H1 (cell line): ENCODE measurements at regions not wholly inside any gene's neighbourhood (a gene's known extent, or its start where the extent isn't known, plus 50 kb on each side); places are given as distances from the start of the nearest gene placed in this dataset.

Source experiments
- CTCF ChIA-PET: fragments of 300-600 bp; sonication (Branson Sonifier 250); formaldehyde crosslinking; loops from one replicate; lab custom pipeline; 2021; ENCODE audit not compliant: partially characterized antibody; lab: Charles Lee
- POLR2A ChIA-PET: fragments of 300-600 bp; sonication (Branson Sonifier 250); formaldehyde crosslinking; loops from one replicate; lab custom pipeline; 2021; ENCODE audit warnings: inconsistent platforms; ENCODE audit not compliant: partially characterized antibody; lab: Charles Lee
- DNase-seq, 2 experiments: peaks; one replicate each; pipeline versions ENCODE4 v3.0.0 to v3.0.0-alpha.2; 2010 to 2022; ENCODE audit warnings: low spot score in 2 of 2, low read depth in 1 of 2, mixed read lengths in 1 of 2
- FAIRE-seq: peaks from 2 replicates; lab custom pipeline; 2011; peaks lifted over from hg19 to GRCh38; lab: Jason Lieb, UNC
- H2AFZ ChIP-seq: 2 replicates; pipeline ENCODE4 v1.8.1; 2012; ENCODE audit warnings: low read length, inconsistent platforms
- H2AK5ac ChIP-seq: 2 replicates; pipeline ENCODE4 v1.6.1; 2013; ENCODE audit warnings: low read depth, low read length
- H2BK120ac ChIP-seq: replicated peaks from 2 replicates; pipeline ENCODE3; 2013; ENCODE audit warnings: low read depth, low read length, inconsistent platforms
- H2BK12ac ChIP-seq: 2 replicates; pipeline ENCODE4 v1.6.1; 2013; ENCODE audit warnings: low read depth, low read length
- H2BK15ac ChIP-seq: 2 replicates; pipeline ENCODE4 v1.6.1; 2013; ENCODE audit warnings: low read length
- H2BK20ac ChIP-seq: 2 replicates; pipeline ENCODE4 v1.6.1; 2013; ENCODE audit warnings: low read length
- H2BK5ac ChIP-seq: 2 replicates; pipeline ENCODE4 v1.6.1; 2013; ENCODE audit warnings: low read depth, low read length
- H3K14ac ChIP-seq: 2 replicates; pipeline ENCODE4 v1.6.1; 2013; ENCODE audit warnings: inconsistent platforms; ENCODE audit not compliant: insufficient read length
- H3K18ac ChIP-seq: 2 replicates; pipeline ENCODE4 v1.6.1; 2013; ENCODE audit warnings: low read length; ENCODE audit errors: extremely low read depth
- H3K23ac ChIP-seq: 2 replicates; pipeline ENCODE4 v1.6.1; 2013; ENCODE audit warnings: inconsistent platforms; ENCODE audit not compliant: insufficient read length
- H3K23me2 ChIP-seq: 2 replicates; pipeline ENCODE4 v1.6.1; 2013; ENCODE audit warnings: low read depth, low read length
- H3K27ac ChIP-seq: 2 replicates; pipeline ENCODE4 v1.6.1; 2011; ENCODE audit warnings: low read depth, low read length, inconsistent platforms
- H3K27me3 ChIP-seq, 4 experiments: replicated peaks in 1 of 4; 1 replicate in 1 of 4; 2 replicates in 3 of 4; pipeline versions ENCODE4 v1.6.1 to v1.8.1; 2011 to 2013; ENCODE audit warnings: low read length in 3 of 4, mild to moderate bottlenecking in 3 of 4, inconsistent platforms in 2 of 4, mixed read lengths in 2 of 4, moderate library complexity in 1 of 4; ENCODE audit not compliant: control insufficient read depth in 3 of 4, insufficient read depth in 3 of 4; ENCODE audit errors: extremely low read depth in 1 of 4
- H3K36me3 ChIP-seq, 4 experiments: 2 replicates each; pipeline versions ENCODE4 v1.6.1 to v1.8.1; 2011 to 2013; ENCODE audit warnings: mild to moderate bottlenecking in 4 of 4, low read length in 3 of 4, moderate library complexity in 2 of 4, control low read depth in 1 of 4, inconsistent platforms in 1 of 4; ENCODE audit not compliant: insufficient read depth in 4 of 4, control insufficient read depth in 2 of 4
- H3K4ac ChIP-seq: replicated peaks from 2 replicates; pipeline ENCODE3; 2013; ENCODE audit warnings: low read length, low read depth, mixed read lengths, inconsistent platforms; ENCODE audit not compliant: insufficient read length
- H3K4me1 ChIP-seq, 4 experiments: replicated peaks in 1 of 4; 1 replicate in 1 of 4; 2 replicates in 3 of 4; pipeline versions ENCODE4 v1.6.1 to v1.8.1; 2011 to 2013; ENCODE audit warnings: low read length in 3 of 4, inconsistent platforms in 2 of 4, mixed read lengths in 1 of 4; ENCODE audit not compliant: insufficient read depth in 4 of 4, control insufficient read depth in 3 of 4
- H3K4me2 ChIP-seq, 2 experiments: 2 replicates each; pipeline versions ENCODE4 v1.6.1 to v1.8.1; 2011 to 2013; ENCODE audit warnings: low read depth in 2 of 2, low read length in 2 of 2, control low read depth in 1 of 2, inconsistent platforms in 1 of 2, mild to moderate bottlenecking in 1 of 2; ENCODE audit not compliant: insufficient read depth in 1 of 2
- H3K4me3 ChIP-seq, 4 experiments: fragments of 200-600, 300-600 bp in 1 of 4; sonication (generic), shearing (Covaris generic), sonication (Bioruptor Twin) in 1 of 4; 2 replicates each; pipeline versions ENCODE4 v1.5.1 to v1.8.1; 2011 to 2016; ENCODE audit warnings: low read length in 4 of 4, low read depth in 3 of 4, control low read depth in 2 of 4, inconsistent platforms in 2 of 4, mild to moderate bottlenecking in 2 of 4, mixed read lengths in 1 of 4, moderate library complexity in 1 of 4; ENCODE audit not compliant: insufficient read depth in 2 of 4; ENCODE audit errors: extremely low read depth in 1 of 4
- H3K56ac ChIP-seq: replicated peaks from 2 replicates; pipeline ENCODE3; 2013; ENCODE audit warnings: low read depth, mild to moderate bottlenecking, mixed read lengths, low read length, inconsistent platforms; ENCODE audit not compliant: insufficient read length
- H3K79me1 ChIP-seq: 2 replicates; pipeline ENCODE4 v1.6.1; 2013; ENCODE audit warnings: low read depth, low read length, control low read depth
- H3K79me2 ChIP-seq, 2 experiments: 2 replicates each; pipeline versions ENCODE4 v1.6.1 to v1.8.1; 2012 to 2013; ENCODE audit warnings: low read length in 2 of 2, mild to moderate bottlenecking in 2 of 2, inconsistent platforms in 1 of 2; ENCODE audit not compliant: insufficient read depth in 2 of 2, control insufficient read depth in 1 of 2
- H3K9ac ChIP-seq, 4 experiments: replicated peaks in 1 of 4; 1 replicate in 1 of 4; 2 replicates in 3 of 4; pipeline versions ENCODE4 v1.6.1 to v1.8.1; 2011 to 2013; ENCODE audit warnings: low read depth in 3 of 4, low read length in 3 of 4, control low read depth in 2 of 4, mild to moderate bottlenecking in 2 of 4, moderate library complexity in 2 of 4, inconsistent platforms in 1 of 4; ENCODE audit errors: extremely low read depth in 1 of 4
- H3K9me3 ChIP-seq, 2 experiments: 2 replicates each; pipeline versions ENCODE4 v1.6.1 to v1.8.1; 2012 to 2013; ENCODE audit warnings: mild to moderate bottlenecking in 2 of 2, moderate library complexity in 2 of 2, control low read depth in 1 of 2, inconsistent platforms in 1 of 2, low read depth in 1 of 2, low read length in 1 of 2, mixed read lengths in 1 of 2; ENCODE audit not compliant: insufficient read depth in 2 of 2
- H4K20me1 ChIP-seq, 2 experiments: replicated peaks in 1 of 2; 2 replicates each; pipeline versions ENCODE3 to v1.8.1; 2011 to 2013; ENCODE audit warnings: inconsistent platforms in 2 of 2, low read length in 2 of 2, mild to moderate bottlenecking in 1 of 2; ENCODE audit not compliant: insufficient read depth in 2 of 2, control insufficient read depth in 1 of 2
- H4K5ac ChIP-seq: 2 replicates; pipeline ENCODE4 v1.6.1; 2013; ENCODE audit warnings: low read length, low read depth, mixed read lengths, inconsistent platforms; ENCODE audit not compliant: insufficient read length
- H4K8ac ChIP-seq: 2 replicates; pipeline ENCODE4 v1.8.0; 2013; ENCODE audit warnings: mild to moderate bottlenecking, moderate library complexity, low read length, inconsistent platforms; ENCODE audit not compliant: insufficient read depth; ENCODE audit errors: extremely low read depth
- H4K91ac ChIP-seq: replicated peaks from 2 replicates; pipeline ENCODE3; 2013; ENCODE audit warnings: low read length, mixed read lengths, inconsistent platforms; ENCODE audit not compliant: insufficient read length
- CTBP2 ChIP-seq: IDR thresholded peaks from 2 replicates; pipeline ENCODE4 v1.7.0; 2011; ENCODE audit warnings: borderline replicate concordance, mild to moderate bottlenecking, moderate library complexity, mixed read lengths, low read length; ENCODE audit not compliant: insufficient read depth, insufficient read length
- KDM4A ChIP-seq: IDR thresholded peaks from one replicate; pipeline ENCODE4 v1.7.1; 2012; ENCODE audit warnings: low read depth, mild to moderate bottlenecking, moderate library complexity, low read length, inconsistent platforms; ENCODE audit not compliant: severe bottlenecking
- KDM5A ChIP-seq: fragments of 200-600 bp; IDR thresholded peaks from 2 replicates; pipeline ENCODE4 v1.7.1; 2012; ENCODE audit warnings: mild to moderate bottlenecking, low read length, inconsistent platforms, mixed read lengths
- MAX ChIP-seq: IDR thresholded peaks from 2 replicates; pipeline ENCODE4 v1.6.1; 2012; ENCODE audit warnings: inconsistent platforms
- POLR2A ChIP-seq, 2 experiments: IDR thresholded peaks; 1 replicate in 1 of 2; 2 replicates in 1 of 2; pipeline ENCODE4 v1.6.1; 2011; ENCODE audit warnings: low read depth in 2 of 2, low read length in 2 of 2, mild to moderate bottlenecking in 2 of 2; ENCODE audit errors: control extremely low read depth in 1 of 2
- RFX5 ChIP-seq: IDR thresholded peaks from 2 replicates; pipeline ENCODE4 v1.6.1; 2011; ENCODE audit warnings: low read depth, low read length, improper control_type of control experiment, borderline replicate concordance
- RNF2 ChIP-seq: fragments of 200-900, 300-1000 bp; sonication (generic); IDR thresholded peaks from 2 replicates; pipeline ENCODE4 v1.7.1; 2016; ENCODE audit warnings: borderline replicate concordance, low read depth, mild to moderate bottlenecking, antibody characterized with exemption, low read length; ENCODE audit not compliant: poor library complexity, severe bottlenecking; ENCODE audit errors: missing control alignments
- SAP30 ChIP-seq: fragments of 300-600 bp; sonication (generic); IDR thresholded peaks from 2 replicates; pipeline ENCODE4 v1.7.1; 2012; ENCODE audit warnings: low read length, moderate library complexity, mild to moderate bottlenecking, inconsistent platforms; ENCODE audit not compliant: insufficient read depth, insufficient replicate concordance
- SRF ChIP-seq: IDR thresholded peaks from 2 replicates; pipeline ENCODE4 v1.6.1; 2011; ENCODE audit warnings: mild to moderate bottlenecking, low read depth, low read length, moderate library complexity
- SUZ12 ChIP-seq: fragments of 200-600 bp; sonication (generic); IDR thresholded peaks from 2 replicates; pipeline ENCODE4 v1.6.1; 2012; ENCODE audit warnings: mild to moderate bottlenecking, inconsistent platforms, low read length, moderate library complexity, mixed read lengths
- TAF7 ChIP-seq: optimal IDR thresholded peaks from 2 replicates; pipeline ENCODE3; 2011; ENCODE audit warnings: low read depth, mild to moderate bottlenecking, inconsistent platforms, low read length, moderate library complexity, borderline replicate concordance
- WGBS, 2 experiments: shearing (Covaris generic) in 1 of 2; methylation state at CpG; one replicate each; pipeline versions ENCODE4 v1.1.6 to v1.1.7; 2013 to 2015; ENCODE audit warnings: low lambda C conversion rate in 2 of 2, mixed read lengths in 2 of 2, inconsistent platforms in 1 of 2, low coverage in 1 of 2, missing lambda C conversion rate in 1 of 2; ENCODE audit not compliant: insufficient replicate concordance in 2 of 2, insufficient coverage in 1 of 2, insufficient read length in 1 of 2; ENCODE audit errors: extremely low coverage in 1 of 2, missing lambda C conversion rate in 1 of 2; 5-methylcytosine and 5-hydroxymethylcytosine counted together
- TF ChIP-seq, protein P1 (sequence below): IDR thresholded peaks from 2 replicates; pipeline ENCODE4 v1.6.1; 2011; ENCODE audit warnings: low read depth, mild to moderate bottlenecking, low read length; ENCODE audit not compliant: insufficient read depth

- FAIRE-seq = no peak
- no peak overlapping the region for H2BK15ac ChIP-seq
- DNase-seq = no peak
- TF ChIP-seq SUZ12 = no peak
- TF ChIP-seq POLR2A (IDR thresholded peaks at IDR 0.05; ENCODE audit: control extremely low read depth in 1 of 2, low read depth in 2 of 2, low read length in 2 of 2) = no peak
- no peak for TF ChIP-seq SRF
- TF ChIP-seq MAX = no peak
- no peak for TF ChIP-seq SAP30
- TF ChIP-seq RNF2 = no peak
- TF ChIP-seq, protein P1, sequence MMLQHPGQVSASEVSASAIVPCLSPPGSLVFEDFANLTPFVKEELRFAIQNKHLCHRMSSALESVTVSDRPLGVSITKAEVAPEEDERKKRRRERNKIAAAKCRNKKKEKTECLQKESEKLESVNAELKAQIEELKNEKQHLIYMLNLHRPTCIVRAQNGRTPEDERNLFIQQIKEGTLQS = no peak
- TF ChIP-seq RFX5 = no peak
- no peak for TF ChIP-seq CTBP2
- TF ChIP-seq KDM5A = no peak
- no peak for TF ChIP-seq TAF7
- TF ChIP-seq KDM4A = no peak
These were observed 168.7 kb downstream of the RRAGC start for GRCh38 chr1:38690790-38691449.

More at GRCh38 chr1:38690790-38691449, 168.7 kb downstream of the RRAGC start:
- Histone ChIP-seq H4K91ac (no peak overlapping the region), H3K23ac (no peak overlapping the region), H2BK5ac (no peak overlapping the region), H3K9ac (no peak overlapping the region; a peak in 1 of 7 replicates), H2BK20ac (no peak overlapping the region), H3K4me3 (no peak overlapping the region), H3K4me1 (peaks cover 0 to 5% (median 2%) of the 10 kb centered on the region in 4 experiments; a peak in 3 of 7 replicates), H3K56ac (no peak overlapping the region), H3K18ac (no peak overlapping the region), H4K8ac (no peak overlapping the region), H2BK120ac (no peak overlapping the region), H4K20me1 (no peaks in the 10 kb centered on the region), H3K36me3 (no peaks in the 10 kb centered on the region), H3K4ac (no peak overlapping the region), H3K27ac (no peak overlapping the region), H3K79me2 (no peaks in the 10 kb centered on the region), H4K5ac (no peak overlapping the region), H3K23me2 (peaks cover 2% of the 10 kb centered on the region; the same call in 1 of the 2 replicates), H3K9me3 (no peaks in the 10 kb centered on the region), H2BK12ac (no peak overlapping the region), H3K14ac (no peak overlapping the region), H3K4me2 (no peak overlapping the region), H2AK5ac (no peak overlapping the region), H3K79me1 (no peaks in the 10 kb centered on the region), H3K27me3 (no peaks in the 10 kb centered on the region), H2AFZ (no peak overlapping the region)
- ChIA-PET CTCF (interaction anchor here (1.7 kb wide), 1 partner anchor 48 kb away, joined by 4 read pairs; no protein-coding TSS in a partner anchor), POLR2A (no interaction called here)
- WGBS, 2 experiments = 87% methylated on average over 4 of the region's 4 CpGs; no CpG with 5 or more reads in 1 of the 2 experiments
